Ovary (tissue), 3 donors: ENCODE measurements at regions not wholly inside any gene's neighbourhood (a gene's known extent, or its start where the extent isn't known, plus 50 kb on each side); places are given as distances from the start of the nearest gene placed in this dataset.

Source experiments
- EP300 ChIP-seq: sonication (generic); formaldehyde crosslinking; IDR thresholded peaks from one replicate; pipeline ENCODE4 v1.6.1; 2017; ENCODE audit warnings: antibody characterized with exemption
- POLR2A ChIP-seq: fragments of 450-650 bp; IDR thresholded peaks from one replicate; pipeline ENCODE4 v1.6.1; 2017; ENCODE audit warnings: antibody characterized with exemption, mild to moderate bottlenecking, moderate library complexity
- TF ChIP-seq, protein P1 (sequence below), 3 donors: fragments of 450-650 bp in 2 of 3; fragments of 200-600 bp in 1 of 3; IDR thresholded peaks; one replicate each; pipeline versions ENCODE4 v1.5.1 to v1.8.0; 2016 to 2022; ENCODE audit warnings: antibody characterized with exemption in 3 of 3, mild to moderate bottlenecking in 1 of 3
- donor health status: DM: no; HTN: no; CAD: no.

DNA sequence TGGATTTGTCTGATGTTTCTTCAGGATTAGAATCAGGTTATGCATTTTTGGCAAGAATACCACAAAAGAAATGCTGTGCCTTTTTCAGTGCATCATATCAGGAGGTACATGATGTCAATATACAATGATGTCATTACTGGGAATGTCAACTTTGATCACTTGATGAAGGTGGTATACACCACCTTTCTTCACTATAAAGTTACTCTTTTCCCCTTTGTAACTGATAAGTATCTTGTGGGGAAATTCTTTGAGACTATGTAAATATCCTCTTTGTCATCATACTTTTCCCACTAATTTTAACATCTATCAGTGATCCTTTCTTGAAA, 65.9 kb upstream of the TCF7L2 start:
- TF ChIP-seq, protein P1, sequence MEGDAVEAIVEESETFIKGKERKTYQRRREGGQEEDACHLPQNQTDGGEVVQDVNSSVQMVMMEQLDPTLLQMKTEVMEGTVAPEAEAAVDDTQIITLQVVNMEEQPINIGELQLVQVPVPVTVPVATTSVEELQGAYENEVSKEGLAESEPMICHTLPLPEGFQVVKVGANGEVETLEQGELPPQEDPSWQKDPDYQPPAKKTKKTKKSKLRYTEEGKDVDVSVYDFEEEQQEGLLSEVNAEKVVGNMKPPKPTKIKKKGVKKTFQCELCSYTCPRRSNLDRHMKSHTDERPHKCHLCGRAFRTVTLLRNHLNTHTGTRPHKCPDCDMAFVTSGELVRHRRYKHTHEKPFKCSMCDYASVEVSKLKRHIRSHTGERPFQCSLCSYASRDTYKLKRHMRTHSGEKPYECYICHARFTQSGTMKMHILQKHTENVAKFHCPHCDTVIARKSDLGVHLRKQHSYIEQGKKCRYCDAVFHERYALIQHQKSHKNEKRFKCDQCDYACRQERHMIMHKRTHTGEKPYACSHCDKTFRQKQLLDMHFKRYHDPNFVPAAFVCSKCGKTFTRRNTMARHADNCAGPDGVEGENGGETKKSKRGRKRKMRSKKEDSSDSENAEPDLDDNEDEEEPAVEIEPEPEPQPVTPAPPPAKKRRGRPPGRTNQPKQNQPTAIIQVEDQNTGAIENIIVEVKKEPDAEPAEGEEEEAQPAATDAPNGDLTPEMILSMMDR (IDR thresholded peaks at IDR 0.05), result no peak
- no peak for TF ChIP-seq POLR2A
- TF ChIP-seq EP300, result no peak
